T-helper 22 cell (primary cell): ENCODE measurements at regions not wholly inside any gene's neighbourhood (a gene's known extent, or its start where the extent isn't known, plus 50 kb on each side); places are given as distances from the start of the nearest gene placed in this dataset.
"Not testable (repeated sequence)": the region's sequence is repeated elsewhere in the genome, so short reads cannot be mapped to it uniquely, and the experiment has no call there.

Source experiments
- DNase-seq: peaks from one replicate; pipeline ENCODE4 v3.0.0-alpha.2; 2020; ENCODE audit warnings: low read depth

DNA sequence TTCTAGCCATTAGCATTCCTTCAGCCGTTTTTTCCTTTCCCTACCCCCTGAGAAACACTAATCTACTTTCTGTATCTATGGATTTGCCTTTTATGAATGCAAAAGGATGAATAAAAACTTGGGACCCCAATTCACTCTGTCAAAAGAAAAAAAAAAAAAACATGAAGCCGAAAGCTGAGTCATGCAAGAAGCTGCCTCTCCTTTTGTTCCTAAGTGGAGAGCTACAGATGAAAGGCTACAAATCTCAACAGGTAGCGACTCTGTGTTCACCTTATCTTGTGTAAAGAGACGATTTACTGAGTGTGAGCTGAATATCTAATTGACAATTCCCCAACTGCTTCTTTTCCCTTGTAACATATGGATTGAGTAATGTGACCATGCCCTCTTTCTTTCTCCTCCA lies 1072.8 kb downstream of the UQCRFS1 start:
- DNase-seq, result no peak

GRCh38 chr19:28137772-28138171 lies 1075.2 kb downstream of the UQCRFS1 start:
- no peak for DNase-seq

- no peak for DNase-seq
Observed at GRCh38 chr19:28136796-28137195, 1076.2 kb downstream of the UQCRFS1 start.

DNA sequence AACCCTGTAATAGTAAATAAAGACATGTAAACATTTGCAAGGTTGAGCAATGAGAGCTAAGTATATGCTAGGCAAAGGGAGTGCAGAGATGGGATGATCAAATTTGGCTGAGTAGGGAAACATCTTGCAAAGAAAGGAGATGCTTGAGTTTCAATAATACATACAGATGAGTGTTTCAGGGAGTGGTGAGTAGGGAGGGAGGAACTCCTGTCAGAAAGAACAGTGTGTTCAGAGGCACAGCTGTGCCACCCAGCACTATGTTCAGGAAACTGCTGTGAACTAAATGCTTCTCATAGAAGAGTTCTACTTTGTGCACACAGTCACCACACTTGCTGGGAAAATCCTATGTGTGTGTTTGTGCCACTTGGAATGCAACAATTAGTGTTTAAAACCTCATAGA lies 1077.1 kb downstream of the UQCRFS1 start:
- no peak for DNase-seq

DNA sequence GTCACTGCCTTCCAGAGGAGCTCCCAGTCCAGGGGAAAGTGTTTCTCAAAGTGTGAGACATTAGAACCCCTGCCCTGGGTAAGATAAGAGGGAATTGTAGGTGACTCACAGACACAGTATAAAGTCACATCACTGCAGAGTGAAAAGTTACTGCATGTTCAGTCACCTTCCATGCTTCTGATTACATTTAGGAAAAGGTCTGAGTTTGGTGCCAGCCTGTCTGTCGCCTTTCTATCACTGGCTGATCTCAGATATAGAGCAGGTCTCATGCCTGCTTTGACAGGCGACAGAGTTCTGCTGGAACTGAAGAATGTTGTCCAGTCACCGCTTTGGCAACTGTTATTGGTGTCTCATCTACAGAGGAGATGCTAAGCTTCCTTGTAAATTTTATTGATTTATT lies 1078.6 kb downstream of the UQCRFS1 start:
- DNase-seq, result no peak

- DNase-seq, result not testable (repeated sequence)
Observed at GRCh38 chr19:28130881-28131280, 1082.1 kb downstream of the UQCRFS1 start.

- no peak for DNase-seq
Observed at GRCh38 chr19:28130066-28130511, 1082.9 kb downstream of the UQCRFS1 start.

GRCh38 chr19:28128341-28128740 lies 1084.6 kb downstream of the UQCRFS1 start:
- no peak for DNase-seq

- DNase-seq, result no peak
Observed at GRCh38 chr19:28126135-28126898, 1086.6 kb downstream of the UQCRFS1 start.

- DNase-seq, result no peak
Observed at GRCh38 chr19:28122734-28123133, 1090.2 kb downstream of the UQCRFS1 start.

DNA sequence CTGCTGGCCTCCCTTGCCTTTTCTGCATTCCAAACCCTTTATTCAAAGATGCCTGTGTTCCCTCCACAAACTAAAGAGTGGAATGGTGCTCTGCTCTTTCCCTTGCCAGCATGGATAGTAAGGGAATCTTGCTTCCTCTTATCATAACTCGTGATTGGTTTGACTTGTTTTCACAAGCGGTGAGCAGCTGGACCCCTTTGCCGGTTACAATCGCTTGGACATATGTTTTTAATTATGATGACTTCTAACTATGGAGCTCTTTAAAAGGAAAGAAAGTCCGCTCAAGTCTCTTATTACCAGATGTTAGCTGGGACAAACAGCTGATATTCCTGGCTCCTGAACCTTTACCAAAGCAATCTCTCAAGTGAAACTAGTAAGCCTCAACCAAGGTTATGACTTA lies 1094.7 kb downstream of the UQCRFS1 start:
- DNase-seq, result no peak

GRCh38 chr19:28117143-28117542 lies 1095.8 kb downstream of the UQCRFS1 start:
- no peak for DNase-seq

DNA sequence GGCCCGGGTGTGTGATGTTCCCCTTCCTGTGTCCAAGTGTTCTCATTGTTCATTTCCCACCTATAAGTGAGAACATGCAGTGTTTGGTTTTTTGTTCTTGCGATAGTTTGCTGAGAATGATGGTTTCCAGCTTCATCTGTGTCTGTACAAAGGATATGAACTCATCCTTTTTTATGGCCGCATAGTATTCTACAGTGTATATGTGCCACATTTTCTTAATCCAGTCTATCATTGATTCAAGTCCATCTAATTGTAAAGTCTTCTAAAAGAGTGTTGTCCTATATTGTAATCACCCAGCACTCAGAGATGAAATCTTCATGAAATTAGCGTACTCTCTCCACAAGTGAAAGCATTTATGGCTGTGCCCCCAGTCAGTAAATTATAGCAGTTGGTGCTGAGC lies 1096.6 kb downstream of the UQCRFS1 start:
- not testable (repeated sequence) for DNase-seq

GRCh38 chr19:28103921-28104320 lies 1109.0 kb downstream of the UQCRFS1 start:
- no peak for DNase-seq

DNA sequence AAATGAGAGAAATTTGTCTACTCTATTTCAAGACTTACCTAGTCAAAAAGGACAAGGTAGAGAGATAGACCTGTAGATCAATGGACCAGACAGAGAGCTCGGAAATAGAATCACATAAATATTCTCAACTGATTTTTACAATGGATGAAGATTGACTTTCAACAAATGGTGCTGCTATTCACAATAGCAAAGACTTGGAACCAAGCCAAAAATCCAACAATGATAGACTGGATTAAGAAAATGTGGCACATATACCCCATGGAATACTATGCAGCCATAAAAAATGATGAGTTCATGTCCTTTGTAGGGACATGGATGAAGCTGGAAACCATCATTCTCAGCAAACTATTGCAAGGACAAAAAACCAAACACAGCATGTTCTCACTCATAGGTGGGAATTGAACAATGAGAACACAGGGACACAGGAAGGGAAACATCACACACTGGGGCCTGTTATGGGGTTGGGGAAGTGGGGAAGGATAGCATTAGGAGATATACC lies 1128.2 kb downstream of the UQCRFS1 start:
- not testable (repeated sequence) for DNase-seq

DNA sequence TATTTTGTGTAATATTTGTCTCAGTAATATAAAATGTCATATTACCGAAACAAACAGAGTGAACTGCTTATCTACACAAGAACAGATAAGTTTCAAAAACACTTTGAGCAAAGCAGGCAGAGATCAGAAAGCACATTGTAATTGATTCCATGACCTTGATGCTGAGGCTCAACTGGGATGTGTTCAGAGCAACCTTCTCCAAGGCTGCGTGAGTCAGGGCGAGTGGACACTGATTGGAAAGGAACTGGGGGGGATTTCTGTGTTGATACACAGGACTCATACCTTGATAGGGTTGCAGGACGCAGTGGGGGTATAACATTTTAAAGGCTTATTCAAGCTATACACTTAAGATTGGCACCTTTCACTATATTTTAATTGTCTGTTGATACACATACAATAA lies 1136.3 kb downstream of the UQCRFS1 start:
- no peak for DNase-seq

- no peak for DNase-seq
Observed at GRCh38 chr19:28075229-28075628, 1137.7 kb downstream of the UQCRFS1 start.

- no peak for DNase-seq
Observed at GRCh38 chr19:28074773-28075172, 1138.2 kb downstream of the UQCRFS1 start.

DNA sequence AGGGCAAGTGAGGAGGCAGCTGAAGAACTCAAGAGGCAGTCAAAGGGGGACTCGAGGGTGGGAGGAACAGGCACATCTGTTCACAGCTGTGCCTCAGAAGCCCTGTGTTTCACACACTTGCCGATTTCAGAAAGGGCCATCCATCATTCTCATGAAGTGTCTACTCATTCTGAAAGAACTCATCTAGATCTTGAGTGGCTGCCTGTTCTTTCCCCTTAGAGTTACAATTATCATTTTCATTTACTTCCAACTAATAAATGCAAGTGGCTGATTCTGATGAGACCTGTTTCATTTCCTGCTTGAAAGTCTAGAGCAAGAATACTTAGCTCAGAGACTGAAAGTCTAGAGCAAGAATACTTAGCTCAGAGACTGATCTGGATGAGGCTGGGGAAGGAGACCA lies 1145.1 kb downstream of the UQCRFS1 start:
- no peak for DNase-seq

DNA sequence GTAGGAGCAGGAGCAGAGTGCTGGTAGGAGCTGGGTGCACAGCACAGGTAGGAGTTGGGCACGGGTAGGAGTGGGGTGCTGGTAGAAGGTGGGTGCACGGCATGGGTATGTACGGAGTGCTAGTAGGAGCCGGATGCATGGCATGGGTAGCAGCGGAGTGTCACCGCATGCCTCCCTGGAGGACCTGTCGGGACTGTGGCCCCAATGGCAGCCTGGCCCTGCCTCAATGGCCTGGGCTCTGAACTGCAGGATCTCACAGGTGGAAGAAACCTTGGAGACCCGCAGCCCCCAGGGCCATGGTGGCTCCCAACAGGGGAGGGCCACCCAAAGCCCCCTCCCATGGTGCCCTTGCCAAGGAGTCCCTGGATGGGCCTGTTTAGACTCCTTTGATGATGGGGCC lies 1146.0 kb downstream of the UQCRFS1 start:
- DNase-seq, result no peak

- DNase-seq, result no peak
Observed at GRCh38 chr19:28066161-28066560, 1146.8 kb downstream of the UQCRFS1 start.

DNA sequence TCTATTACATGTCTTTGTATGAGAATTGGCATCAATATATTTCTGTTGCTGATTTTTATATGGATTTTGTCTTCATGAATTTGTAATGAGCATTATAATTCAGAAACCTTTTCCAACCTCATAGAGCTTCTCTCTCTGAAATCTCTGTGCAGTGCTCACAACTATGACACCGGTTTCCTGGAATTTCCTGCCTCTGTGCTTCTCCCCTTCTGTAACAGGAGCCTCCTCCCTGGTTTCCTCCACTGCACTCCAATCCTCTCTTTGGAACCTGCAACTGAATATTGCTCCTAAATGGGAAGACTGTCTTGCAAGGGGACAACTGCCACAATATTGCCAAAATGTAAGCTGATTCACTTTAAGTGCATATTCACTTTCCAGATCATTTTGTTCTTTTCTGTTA lies 1147.9 kb downstream of the UQCRFS1 start:
- no peak for DNase-seq

- DNase-seq, result no peak
Observed at GRCh38 chr19:28063702-28064101, 1149.2 kb downstream of the UQCRFS1 start.

DNA sequence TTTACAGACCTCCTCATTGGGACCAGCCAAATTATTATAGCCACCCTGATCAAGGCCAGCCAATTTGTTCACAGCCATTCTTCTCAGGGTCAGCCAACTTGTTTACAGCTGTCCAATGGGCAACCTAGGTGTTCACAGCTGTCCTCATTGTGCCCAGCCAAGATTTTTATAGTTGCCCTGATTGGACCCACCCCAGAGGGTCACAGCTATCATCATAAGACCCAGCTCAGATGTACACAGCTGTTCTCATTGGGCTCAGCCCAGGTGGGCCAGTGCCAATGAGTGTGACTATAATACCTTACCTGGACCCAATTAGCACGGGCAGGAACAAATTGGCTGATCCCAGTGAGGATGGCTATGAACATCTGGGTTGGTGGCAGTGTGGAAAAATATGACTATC lies 1151.8 kb downstream of the UQCRFS1 start:
- DNase-seq, result no peak
